ENCODE measurements at regions not wholly inside any gene's neighbourhood (a gene's known extent, or its start where the extent isn't known, plus 50 kb on each side); places are given as distances from the start of the nearest gene placed in this dataset.

DNA sequence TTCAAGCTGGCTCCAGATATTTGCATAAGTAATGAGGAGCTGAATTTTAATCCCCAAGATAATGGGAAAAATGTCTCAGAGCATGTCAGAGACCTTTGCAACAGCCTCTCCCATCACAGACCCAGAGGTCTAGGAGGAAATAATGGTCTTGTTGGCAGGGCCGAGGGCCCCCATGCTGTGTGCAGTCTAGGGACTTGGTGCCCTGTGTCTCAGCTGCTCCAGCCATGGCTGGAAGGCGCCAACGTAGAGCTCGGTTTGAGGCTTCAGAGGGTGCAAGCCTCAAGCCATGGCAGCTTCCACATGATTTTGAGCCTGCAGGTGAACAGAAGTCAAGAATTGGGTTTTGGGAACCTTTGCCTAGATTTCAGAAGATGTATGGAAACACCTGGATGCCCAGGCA is 134.7 kb downstream of the LYPLAL1 start:
- TF ChIP-seq POLR2A (IDR thresholded peaks at IDR 0.05; ENCODE audit: low read depth, low read length): no peak
- TF ChIP-seq POLR2AphosphoS5 (IDR thresholded peaks at IDR 0.05; ENCODE audit: low read depth, low read length): no peak
- TF ChIP-seq TAF1 (IDR thresholded peaks at IDR 0.05; ENCODE audit: low read depth, low read length): no peak
- no peak for TF ChIP-seq POU2F2 (IDR thresholded peaks at IDR 0.05; ENCODE audit: low read depth, low read length)
